HCEC 1CT (cell line): ENCODE measurements at regions not wholly inside any gene's neighbourhood (a gene's known extent, or its start where the extent isn't known, plus 50 kb on each side); places are given as distances from the start of the nearest gene placed in this dataset.

Experiments
- DNase-seq: peaks from one replicate; pipeline ENCODE4 v3.0.0-alpha.2; 2017

- no peak for DNase-seq
Measured at GRCh38 chr13:108534728-108535127, 94.7 kb upstream of the MYO16 start.

- no peak for DNase-seq
Measured at GRCh38 chr13:108549934-108550333, 79.5 kb upstream of the MYO16 start.

GRCh38 chr13:108551674-108552073 is 77.7 kb upstream of the MYO16 start:
- no peak for DNase-seq

- DNase-seq, result no peak
Measured at GRCh38 chr13:108558489-108558888, 70.9 kb upstream of the MYO16 start.

- DNase-seq, result no peak
Measured at GRCh38 chr13:108560093-108560492, 69.3 kb upstream of the MYO16 start.

GRCh38 chr13:108561149-108561548 is 68.3 kb upstream of the MYO16 start:
- DNase-seq, result no peak

- DNase-seq, result no peak
Measured at GRCh38 chr13:108566413-108567170, 62.8 kb upstream of the MYO16 start.

- no peak for DNase-seq
Measured at GRCh38 chr13:108572782-108573211, 56.6 kb upstream of the MYO16 start.

- DNase-seq, result no peak
Measured at GRCh38 chr13:108573455-108573854, 56.0 kb upstream of the MYO16 start.

- DNase-seq, result no peak
Measured at GRCh38 chr13:108574856-108575255, 54.6 kb upstream of the MYO16 start.

- no peak for DNase-seq
Measured at GRCh38 chr13:108575430-108575829, 54.0 kb upstream of the MYO16 start.
